Liver (tissue), 8 donors: ENCODE measurements at regions not wholly inside any gene's neighbourhood (a gene's known extent, or its start where the extent isn't known, plus 50 kb on each side); places are given as distances from the start of the nearest gene placed in this dataset.

Experiments
- DNase-seq: peaks from one replicate; pipeline ENCODE4 v3.0.0-alpha.2; 2017; ENCODE audit warnings: low spot score
- H3K27ac ChIP-seq, 2 donors: one replicate each; pipeline ENCODE4 v1.7.0; 2013; ENCODE audit warnings: inconsistent platforms in 2 of 2, low read length in 2 of 2, control low read depth in 1 of 2, low read depth in 1 of 2, mild to moderate bottlenecking in 1 of 2
- H3K27me3 ChIP-seq, 4 donors: one replicate each; pipeline versions ENCODE4 v1.6.1 to v1.7.0; 2013; ENCODE audit warnings: low read length in 3 of 4, inconsistent platforms in 1 of 4, mild to moderate bottlenecking in 1 of 4, moderate library complexity in 1 of 4; ENCODE audit not compliant: control insufficient read depth in 4 of 4, insufficient read depth in 4 of 4
- H3K36me3 ChIP-seq, 4 donors: one replicate each; pipeline versions ENCODE4 v1.6.1 to v1.7.0; 2013; ENCODE audit warnings: low read length in 3 of 4, mild to moderate bottlenecking in 3 of 4, low read depth in 1 of 4, moderate library complexity in 1 of 4; ENCODE audit not compliant: control insufficient read depth in 4 of 4, insufficient read depth in 3 of 4
- H3K4me1 ChIP-seq, 4 donors: one replicate each; pipeline versions ENCODE4 v1.6.1 to v1.7.0; 2013; ENCODE audit warnings: low read length in 3 of 4, mild to moderate bottlenecking in 3 of 4, moderate library complexity in 1 of 4; ENCODE audit not compliant: control insufficient read depth in 4 of 4, insufficient read depth in 4 of 4
- H3K4me3 ChIP-seq, 3 donors: one replicate each; pipeline versions ENCODE4 v1.6.1 to v1.7.0; 2013; ENCODE audit warnings: low read length in 3 of 3, control low read depth in 1 of 3, low read depth in 1 of 3, mild to moderate bottlenecking in 1 of 3
- H3K9ac ChIP-seq, 2 donors: one replicate each; pipeline ENCODE4 v1.7.0; 2013; ENCODE audit warnings: low read length in 2 of 2, mild to moderate bottlenecking in 2 of 2, moderate library complexity in 2 of 2, control low read depth in 1 of 2, low read depth in 1 of 2
- H3K9me3 ChIP-seq, 4 donors: one replicate each; pipeline versions ENCODE4 v1.6.1 to v1.7.0; 2013; ENCODE audit warnings: low read length in 3 of 4; ENCODE audit not compliant: control insufficient read depth in 4 of 4
- EGR1 ChIP-seq, 2 donors: IDR thresholded peaks; 2 replicates each; pipeline ENCODE4 v1.6.1; 2016 to 2018; ENCODE audit warnings: antibody characterized with exemption in 2 of 2, low read depth in 2 of 2
- FOXA2 ChIP-seq: IDR thresholded peaks from 2 replicates; pipeline ENCODE4 v1.6.1; 2016; ENCODE audit warnings: antibody characterized with exemption
- GABPA ChIP-seq, 2 donors: IDR thresholded peaks in 1 of 2; conservative IDR thresholded peaks in 1 of 2; 2 replicates each; pipeline ENCODE4 v1.6.1; 2016; ENCODE audit warnings: antibody characterized with exemption in 2 of 2, mild to moderate bottlenecking in 1 of 2, moderate library complexity in 1 of 2
- HNF4A ChIP-seq, 2 donors: conservative IDR thresholded peaks; 2 replicates each; pipeline ENCODE4 v1.6.1; 2016; ENCODE audit warnings: antibody characterized with exemption in 2 of 2, mild to moderate bottlenecking in 2 of 2
- JUND ChIP-seq, 2 donors: IDR thresholded peaks; 2 replicates each; pipeline ENCODE4 v1.6.1; 2016; ENCODE audit warnings: antibody characterized with exemption in 2 of 2
- MAX ChIP-seq: IDR thresholded peaks from 2 replicates; pipeline ENCODE4 v1.6.1; 2016; ENCODE audit warnings: antibody characterized with exemption
- RAD21 ChIP-seq, 2 donors: IDR thresholded peaks; 2 replicates each; pipeline ENCODE4 v1.6.1; 2016; ENCODE audit warnings: antibody characterized with exemption in 2 of 2, mild to moderate bottlenecking in 2 of 2
- REST ChIP-seq: IDR thresholded peaks from 2 replicates; pipeline ENCODE4 v1.6.1; 2016; ENCODE audit warnings: antibody characterized with exemption, mild to moderate bottlenecking
- RXRA ChIP-seq, 2 donors: IDR thresholded peaks; 2 replicates each; pipeline ENCODE4 v1.6.1; 2017 to 2018; ENCODE audit warnings: antibody characterized with exemption in 2 of 2, mild to moderate bottlenecking in 1 of 2
- SP1 ChIP-seq: IDR thresholded peaks from 2 replicates; pipeline ENCODE4 v1.6.1; 2018; ENCODE audit warnings: antibody characterized with exemption, mild to moderate bottlenecking
- TAF1 ChIP-seq: conservative IDR thresholded peaks from 2 replicates; pipeline ENCODE4 v1.6.1; 2016; ENCODE audit warnings: antibody characterized with exemption, mild to moderate bottlenecking
- YY1 ChIP-seq: IDR thresholded peaks from 2 replicates; pipeline ENCODE4 v1.6.1; 2016; ENCODE audit warnings: antibody characterized with exemption, mild to moderate bottlenecking
- WGBS: extraction: QIAGEN DNeasy Blood & Tissue Kit; methylation state at CpG from one replicate; pipeline ENCODE4 v1.1.7; 2013; 5-methylcytosine and 5-hydroxymethylcytosine counted together
- TF ChIP-seq, protein P1 (sequence below): IDR thresholded peaks from 2 replicates; pipeline ENCODE4 v1.6.1; 2016; ENCODE audit warnings: antibody characterized with exemption
- TF ChIP-seq, protein P2 (sequence below): fragments of 150-350 bp; IDR thresholded peaks from 2 replicates; pipeline ENCODE4 v1.5.1; 2017; ENCODE audit warnings: improper control_type of control experiment, low read depth, low read length; ENCODE audit not compliant: missing input control
- donor health status: healthy.
- donor health status: healthy.
- donor health status: healthy.
- donor health status: healthy.
- donor health status: healthy.

DNA sequence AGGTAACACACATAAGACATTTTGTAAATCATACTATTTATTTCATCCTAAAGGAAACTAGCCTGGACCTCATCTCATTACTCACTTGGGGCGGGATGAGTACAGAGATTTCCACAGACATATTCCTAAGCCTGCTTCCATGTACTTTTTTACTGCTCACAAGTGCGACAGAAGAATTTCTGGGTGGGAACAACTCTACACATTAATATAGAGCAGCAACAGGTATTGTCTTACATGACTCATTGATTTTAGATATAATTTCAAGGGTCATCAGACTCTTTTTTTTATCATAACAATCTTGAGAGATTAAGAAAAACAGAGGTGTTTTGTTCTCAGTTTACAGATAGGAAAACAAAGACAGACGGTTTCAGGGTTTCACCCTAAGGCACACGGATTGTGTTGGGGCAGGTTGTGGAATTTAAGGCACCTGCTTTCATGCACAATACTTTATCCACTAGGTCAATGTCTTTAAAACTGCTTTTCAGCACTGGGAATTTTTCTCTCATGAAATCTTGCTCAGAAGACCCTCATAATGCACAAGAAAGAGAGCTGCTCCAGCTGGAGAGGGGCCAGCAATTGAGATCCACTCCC, 186.7 kb upstream of the CDIN1 start:
- TF ChIP-seq TAF1 (no peak), RXRA (IDR thresholded peaks at IDR 0.05) (no peak)
- DNase-seq: no peak
- Histone ChIP-seq H3K27ac (no peak overlapping the region), H3K27me3 (peaks cover 0 to 2% (median 0%) of the 10 kb centered on the region in 4 donors), H3K4me1 (peaks cover 0 to 2% (median 0%) of the 10 kb centered on the region in 4 donors), H3K9me3 (no peaks in the 10 kb centered on the region), H3K4me3 (no peak overlapping the region), H3K9ac (no peak overlapping the region), H3K36me3 (no peaks in the 10 kb centered on the region)
- WGBS: 66% methylated on average over 4 of the region's 4 CpGs

- TF ChIP-seq SP1: no peak
- TF ChIP-seq MAX: no peak
- no peak for TF ChIP-seq REST
- TF ChIP-seq GABPA (IDR thresholded peaks at IDR 0.05 in 1 of 2, conservative IDR thresholded peaks at IDR 0.05 in 1 of 2): no peak
- TF ChIP-seq YY1: no peak
- TF ChIP-seq TAF1: no peak
- TF ChIP-seq FOXA2: no peak
- TF ChIP-seq HNF4A (conservative IDR thresholded peaks at IDR 0.05): no peak
- TF ChIP-seq JUND (IDR thresholded peaks at IDR 0.05): no peak
- TF ChIP-seq, protein P1, sequence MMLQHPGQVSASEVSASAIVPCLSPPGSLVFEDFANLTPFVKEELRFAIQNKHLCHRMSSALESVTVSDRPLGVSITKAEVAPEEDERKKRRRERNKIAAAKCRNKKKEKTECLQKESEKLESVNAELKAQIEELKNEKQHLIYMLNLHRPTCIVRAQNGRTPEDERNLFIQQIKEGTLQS: no peak
- TF ChIP-seq, protein P2, sequence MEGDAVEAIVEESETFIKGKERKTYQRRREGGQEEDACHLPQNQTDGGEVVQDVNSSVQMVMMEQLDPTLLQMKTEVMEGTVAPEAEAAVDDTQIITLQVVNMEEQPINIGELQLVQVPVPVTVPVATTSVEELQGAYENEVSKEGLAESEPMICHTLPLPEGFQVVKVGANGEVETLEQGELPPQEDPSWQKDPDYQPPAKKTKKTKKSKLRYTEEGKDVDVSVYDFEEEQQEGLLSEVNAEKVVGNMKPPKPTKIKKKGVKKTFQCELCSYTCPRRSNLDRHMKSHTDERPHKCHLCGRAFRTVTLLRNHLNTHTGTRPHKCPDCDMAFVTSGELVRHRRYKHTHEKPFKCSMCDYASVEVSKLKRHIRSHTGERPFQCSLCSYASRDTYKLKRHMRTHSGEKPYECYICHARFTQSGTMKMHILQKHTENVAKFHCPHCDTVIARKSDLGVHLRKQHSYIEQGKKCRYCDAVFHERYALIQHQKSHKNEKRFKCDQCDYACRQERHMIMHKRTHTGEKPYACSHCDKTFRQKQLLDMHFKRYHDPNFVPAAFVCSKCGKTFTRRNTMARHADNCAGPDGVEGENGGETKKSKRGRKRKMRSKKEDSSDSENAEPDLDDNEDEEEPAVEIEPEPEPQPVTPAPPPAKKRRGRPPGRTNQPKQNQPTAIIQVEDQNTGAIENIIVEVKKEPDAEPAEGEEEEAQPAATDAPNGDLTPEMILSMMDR: no peak
- TF ChIP-seq EGR1 (IDR thresholded peaks at IDR 0.05; ENCODE audit: low read depth in 2 of 2): no peak
- no peak for TF ChIP-seq RAD21 (IDR thresholded peaks at IDR 0.05)
- TF ChIP-seq RXRA (IDR thresholded peaks at IDR 0.05): no peak
- no peak for DNase-seq
- H3K4me1 ChIP-seq: peaks cover 0 to 2% (median 0%) of the 10 kb centered on the region in 4 donors
- 82% methylated on average over 3 of the region's 3 CpGs for WGBS
- H3K27me3 ChIP-seq: peaks cover 0 to 2% (median 0%) of the 10 kb centered on the region in 4 donors
- H3K27ac ChIP-seq: no peak overlapping the region
- no peak overlapping the region for H3K4me3 ChIP-seq
- H3K36me3 ChIP-seq: no peaks in the 10 kb centered on the region
- H3K9me3 ChIP-seq: no peaks in the 10 kb centered on the region
- H3K9ac ChIP-seq: no peak overlapping the region
Observed at GRCh38 chr15:36398212-36398611, 181.2 kb upstream of the CDIN1 start.
